ENCODE measurements at regions not wholly inside any gene's neighbourhood (a gene's known extent, or its start where the extent isn't known, plus 50 kb on each side); places are given as distances from the start of the nearest gene placed in this dataset.

DNA sequence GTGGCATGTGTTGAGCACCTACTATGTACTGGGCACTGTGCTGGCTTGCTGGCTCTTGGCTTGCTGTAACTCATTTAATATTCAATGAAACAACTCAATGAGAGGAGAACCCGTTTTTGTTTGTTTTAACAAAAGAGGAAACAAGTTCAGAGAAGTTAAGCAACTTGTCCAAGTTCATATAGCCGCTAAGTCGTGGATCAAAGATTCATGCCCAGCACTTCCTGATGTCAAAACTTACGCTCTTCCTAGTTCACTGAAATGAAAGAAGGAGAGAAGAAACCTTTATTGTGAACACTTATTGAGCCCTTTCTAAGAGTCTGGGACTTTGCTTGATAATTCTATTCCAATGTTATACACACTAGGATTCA, 475.9 kb downstream of the PTPRU start:
- TF ChIP-seq YY1 (IDR thresholded peaks at IDR 0.05; ENCODE audit: insufficient read depth, insufficient read length) (no peak), ZNF274 (IDR thresholded peaks at IDR 0.05; ENCODE audit: low read depth, low read length) (no peak)

All from NT2/D1 (cell line).